ENCODE measurements at regions not wholly inside any gene's neighbourhood (a gene's known extent, or its start where the extent isn't known, plus 50 kb on each side); places are given as distances from the start of the nearest gene placed in this dataset.

GRCh38 chr2:150677551-150677950 is 190.1 kb upstream of the RND3 start:
- DNase-seq (ENCODE audit: low read depth, low spot score) (no peak), ATAC-seq (no peak)
- no TSS peak for BruUV-seq (replicated peaks)
- H3K36me3 ChIP-seq (ENCODE audit: control insufficient read depth, insufficient read depth, low read length) = no peaks in the 10 kb centered on the region
- intact Hi-C loops (cut with micrococcal nuclease; ENCODE audit: unreplicated experiment) = no loop called here
- no peak overlapping the region for H3K4me3 ChIP-seq (ENCODE audit: low read depth in 2 of 2, low read length in 2 of 2)
- POLR2A ChIA-PET = no interaction called here
- CTCF ChIA-PET = no interaction called here
- H3K4me1 ChIP-seq (ENCODE audit: control insufficient read depth, insufficient read depth, low read length) = no peaks in the 10 kb centered on the region
- TF ChIP-seq, protein P1, sequence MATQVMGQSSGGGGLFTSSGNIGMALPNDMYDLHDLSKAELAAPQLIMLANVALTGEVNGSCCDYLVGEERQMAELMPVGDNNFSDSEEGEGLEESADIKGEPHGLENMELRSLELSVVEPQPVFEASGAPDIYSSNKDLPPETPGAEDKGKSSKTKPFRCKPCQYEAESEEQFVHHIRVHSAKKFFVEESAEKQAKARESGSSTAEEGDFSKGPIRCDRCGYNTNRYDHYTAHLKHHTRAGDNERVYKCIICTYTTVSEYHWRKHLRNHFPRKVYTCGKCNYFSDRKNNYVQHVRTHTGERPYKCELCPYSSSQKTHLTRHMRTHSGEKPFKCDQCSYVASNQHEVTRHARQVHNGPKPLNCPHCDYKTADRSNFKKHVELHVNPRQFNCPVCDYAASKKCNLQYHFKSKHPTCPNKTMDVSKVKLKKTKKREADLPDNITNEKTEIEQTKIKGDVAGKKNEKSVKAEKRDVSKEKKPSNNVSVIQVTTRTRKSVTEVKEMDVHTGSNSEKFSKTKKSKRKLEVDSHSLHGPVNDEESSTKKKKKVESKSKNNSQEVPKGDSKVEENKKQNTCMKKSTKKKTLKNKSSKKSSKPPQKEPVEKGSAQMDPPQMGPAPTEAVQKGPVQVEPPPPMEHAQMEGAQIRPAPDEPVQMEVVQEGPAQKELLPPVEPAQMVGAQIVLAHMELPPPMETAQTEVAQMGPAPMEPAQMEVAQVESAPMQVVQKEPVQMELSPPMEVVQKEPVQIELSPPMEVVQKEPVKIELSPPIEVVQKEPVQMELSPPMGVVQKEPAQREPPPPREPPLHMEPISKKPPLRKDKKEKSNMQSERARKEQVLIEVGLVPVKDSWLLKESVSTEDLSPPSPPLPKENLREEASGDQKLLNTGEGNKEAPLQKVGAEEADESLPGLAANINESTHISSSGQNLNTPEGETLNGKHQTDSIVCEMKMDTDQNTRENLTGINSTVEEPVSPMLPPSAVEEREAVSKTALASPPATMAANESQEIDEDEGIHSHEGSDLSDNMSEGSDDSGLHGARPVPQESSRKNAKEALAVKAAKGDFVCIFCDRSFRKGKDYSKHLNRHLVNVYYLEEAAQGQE (IDR thresholded peaks at IDR 0.05; ENCODE audit: insufficient read depth in 1 of 2, low read depth in 2 of 2, low read length in 1 of 2) = no peak
- TF ChIP-seq POLR2AphosphoS5 (IDR thresholded peaks at IDR 0.05; ENCODE audit: low read depth, low read length) (no peak), TCF7L2 (IDR thresholded peaks at IDR 0.05; ENCODE audit: low read depth, low read length) (no peak), SIN3A (IDR thresholded peaks at IDR 0.05; ENCODE audit: borderline replicate concordance, insufficient read depth, low read depth, low read length) (no peak)
- TF ChIP-seq, protein P2, sequence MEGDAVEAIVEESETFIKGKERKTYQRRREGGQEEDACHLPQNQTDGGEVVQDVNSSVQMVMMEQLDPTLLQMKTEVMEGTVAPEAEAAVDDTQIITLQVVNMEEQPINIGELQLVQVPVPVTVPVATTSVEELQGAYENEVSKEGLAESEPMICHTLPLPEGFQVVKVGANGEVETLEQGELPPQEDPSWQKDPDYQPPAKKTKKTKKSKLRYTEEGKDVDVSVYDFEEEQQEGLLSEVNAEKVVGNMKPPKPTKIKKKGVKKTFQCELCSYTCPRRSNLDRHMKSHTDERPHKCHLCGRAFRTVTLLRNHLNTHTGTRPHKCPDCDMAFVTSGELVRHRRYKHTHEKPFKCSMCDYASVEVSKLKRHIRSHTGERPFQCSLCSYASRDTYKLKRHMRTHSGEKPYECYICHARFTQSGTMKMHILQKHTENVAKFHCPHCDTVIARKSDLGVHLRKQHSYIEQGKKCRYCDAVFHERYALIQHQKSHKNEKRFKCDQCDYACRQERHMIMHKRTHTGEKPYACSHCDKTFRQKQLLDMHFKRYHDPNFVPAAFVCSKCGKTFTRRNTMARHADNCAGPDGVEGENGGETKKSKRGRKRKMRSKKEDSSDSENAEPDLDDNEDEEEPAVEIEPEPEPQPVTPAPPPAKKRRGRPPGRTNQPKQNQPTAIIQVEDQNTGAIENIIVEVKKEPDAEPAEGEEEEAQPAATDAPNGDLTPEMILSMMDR (IDR thresholded peaks at IDR 0.05) = no peak
- no peaks in the 10 kb centered on the region for H3K9me3 ChIP-seq (ENCODE audit: control insufficient read depth, insufficient read depth, low read depth, low read length)
- no peaks in the 10 kb centered on the region for H3K27me3 ChIP-seq (ENCODE audit: control insufficient read depth, insufficient read depth, low read length)
- in situ Hi-C loops (cut with HindIII; ENCODE audit: low pct_unique_long_range_greater_than_20kb, low sequenced_read_pairs) = no loop called here
- no peak overlapping the region for H3K27ac ChIP-seq (ENCODE audit: low read length)

GRCh38 chr2:150676747-150677383 is 189.4 kb upstream of the RND3 start:
- POLR2A ChIA-PET = interaction anchor here (0.6 kb wide), 1 partner anchor 717 kb away, joined by 10 read pairs; no protein-coding TSS in a partner anchor
- Histone ChIP-seq H3K27me3 (ENCODE audit: control insufficient read depth, insufficient read depth, low read length) (no peaks in the 10 kb centered on the region), H3K27ac (ENCODE audit: low read length) (no peak overlapping the region), H3K4me1 (ENCODE audit: control insufficient read depth, insufficient read depth, low read length) (no peaks in the 10 kb centered on the region), H3K4me3 (ENCODE audit: low read depth in 2 of 2, low read length in 2 of 2) (no peak overlapping the region), H3K36me3 (ENCODE audit: control insufficient read depth, insufficient read depth, low read length) (no peaks in the 10 kb centered on the region), H3K9me3 (ENCODE audit: control insufficient read depth, insufficient read depth, low read depth, low read length) (no peaks in the 10 kb centered on the region)
- BruUV-seq (replicated peaks) = no TSS peak
- CTCF ChIA-PET = interaction anchor here (0.7 kb wide), 1 partner anchor 57 kb away, joined by 6 read pairs; no protein-coding TSS in a partner anchor
- intact Hi-C loops (cut with micrococcal nuclease; ENCODE audit: unreplicated experiment) = no loop called here
- TF ChIP-seq POLR2AphosphoS5 (IDR thresholded peaks at IDR 0.05; ENCODE audit: low read depth, low read length) (no peak), SIN3A (IDR thresholded peaks at IDR 0.05; ENCODE audit: borderline replicate concordance, insufficient read depth, low read depth, low read length) (no peak), TCF7L2 (IDR thresholded peaks at IDR 0.05; ENCODE audit: low read depth, low read length) (no peak)
- TF ChIP-seq, protein P1 (IDR thresholded peaks at IDR 0.05; ENCODE audit: insufficient read depth in 1 of 2, low read depth in 2 of 2, low read length in 1 of 2) = no peak
- TF ChIP-seq, protein P2 (IDR thresholded peaks at IDR 0.05) = no peak
- ATAC-seq = no peak
- DNase-seq (ENCODE audit: low read depth, low spot score) = no peak
- in situ Hi-C loops (cut with HindIII; ENCODE audit: low pct_unique_long_range_greater_than_20kb, low sequenced_read_pairs) = no loop called here
